ENCODE measurements at regions not wholly inside any gene's neighbourhood (a gene's known extent, or its start where the extent isn't known, plus 50 kb on each side); places are given as distances from the start of the nearest gene placed in this dataset.

DNA sequence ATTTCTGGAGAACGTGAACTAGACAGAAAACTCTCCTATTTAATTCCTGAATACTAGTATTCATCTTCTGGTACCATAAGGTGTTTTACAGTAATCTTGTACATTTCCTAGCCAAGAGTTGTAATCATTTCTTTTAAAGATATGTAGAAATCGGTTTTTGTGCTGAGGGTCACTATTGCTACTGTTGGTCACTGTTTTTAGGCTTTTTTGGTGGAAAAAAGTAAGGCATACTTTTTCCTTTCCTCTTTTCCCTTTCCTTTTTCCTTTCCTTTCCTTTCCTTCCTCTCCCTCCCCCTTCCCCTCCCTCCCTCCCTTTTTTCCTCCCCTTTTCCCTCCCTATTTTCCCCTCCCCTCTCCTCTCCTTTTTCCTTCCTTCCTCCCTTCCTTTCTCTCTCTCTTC, 706.4 kb upstream of the GOT2 start:
- Histone ChIP-seq H3K27ac (ENCODE audit: low read length) (no peak overlapping the region), H4K20me1 (ENCODE audit: insufficient read depth) (no peaks in the 10 kb centered on the region), H2AFZ (ENCODE audit: low read depth, low read length) (no peak overlapping the region), H3K9ac (ENCODE audit: low read length) (no peak overlapping the region), H3K9me3 (ENCODE audit: low read length) (no peaks in the 10 kb centered on the region), H3K79me2 (replicated peaks; ENCODE audit: insufficient read depth, low read length) (no peaks in the 10 kb centered on the region), H3K9me2 (ENCODE audit: insufficient read depth, low read length) (no peaks in the 10 kb centered on the region), H3K4me2 (ENCODE audit: low read length) (no peak overlapping the region), H3K4me3 (ENCODE audit: low read length) (no peak overlapping the region), H3F3A (ENCODE audit: insufficient read depth, low read length, poor library complexity, severe bottlenecking) (no peaks in the 10 kb centered on the region), H3K27me3 (ENCODE audit: insufficient read depth, low read depth, low read length) (no peaks in the 10 kb centered on the region), H3K36me3 (ENCODE audit: insufficient read depth, low read length) (no peaks in the 10 kb centered on the region)
- TF ChIP-seq POLR2AphosphoS5 (IDR thresholded peaks at IDR 0.05) (no peak), TAF1 (IDR thresholded peaks at IDR 0.05; ENCODE audit: low read depth) (no peak), RAD21 (conservative IDR thresholded peaks at IDR 0.05) (no peak)
- TF ChIP-seq, protein P1, sequence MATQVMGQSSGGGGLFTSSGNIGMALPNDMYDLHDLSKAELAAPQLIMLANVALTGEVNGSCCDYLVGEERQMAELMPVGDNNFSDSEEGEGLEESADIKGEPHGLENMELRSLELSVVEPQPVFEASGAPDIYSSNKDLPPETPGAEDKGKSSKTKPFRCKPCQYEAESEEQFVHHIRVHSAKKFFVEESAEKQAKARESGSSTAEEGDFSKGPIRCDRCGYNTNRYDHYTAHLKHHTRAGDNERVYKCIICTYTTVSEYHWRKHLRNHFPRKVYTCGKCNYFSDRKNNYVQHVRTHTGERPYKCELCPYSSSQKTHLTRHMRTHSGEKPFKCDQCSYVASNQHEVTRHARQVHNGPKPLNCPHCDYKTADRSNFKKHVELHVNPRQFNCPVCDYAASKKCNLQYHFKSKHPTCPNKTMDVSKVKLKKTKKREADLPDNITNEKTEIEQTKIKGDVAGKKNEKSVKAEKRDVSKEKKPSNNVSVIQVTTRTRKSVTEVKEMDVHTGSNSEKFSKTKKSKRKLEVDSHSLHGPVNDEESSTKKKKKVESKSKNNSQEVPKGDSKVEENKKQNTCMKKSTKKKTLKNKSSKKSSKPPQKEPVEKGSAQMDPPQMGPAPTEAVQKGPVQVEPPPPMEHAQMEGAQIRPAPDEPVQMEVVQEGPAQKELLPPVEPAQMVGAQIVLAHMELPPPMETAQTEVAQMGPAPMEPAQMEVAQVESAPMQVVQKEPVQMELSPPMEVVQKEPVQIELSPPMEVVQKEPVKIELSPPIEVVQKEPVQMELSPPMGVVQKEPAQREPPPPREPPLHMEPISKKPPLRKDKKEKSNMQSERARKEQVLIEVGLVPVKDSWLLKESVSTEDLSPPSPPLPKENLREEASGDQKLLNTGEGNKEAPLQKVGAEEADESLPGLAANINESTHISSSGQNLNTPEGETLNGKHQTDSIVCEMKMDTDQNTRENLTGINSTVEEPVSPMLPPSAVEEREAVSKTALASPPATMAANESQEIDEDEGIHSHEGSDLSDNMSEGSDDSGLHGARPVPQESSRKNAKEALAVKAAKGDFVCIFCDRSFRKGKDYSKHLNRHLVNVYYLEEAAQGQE (IDR thresholded peaks at IDR 0.05; ENCODE audit: borderline replicate concordance), result no peak

DNA sequence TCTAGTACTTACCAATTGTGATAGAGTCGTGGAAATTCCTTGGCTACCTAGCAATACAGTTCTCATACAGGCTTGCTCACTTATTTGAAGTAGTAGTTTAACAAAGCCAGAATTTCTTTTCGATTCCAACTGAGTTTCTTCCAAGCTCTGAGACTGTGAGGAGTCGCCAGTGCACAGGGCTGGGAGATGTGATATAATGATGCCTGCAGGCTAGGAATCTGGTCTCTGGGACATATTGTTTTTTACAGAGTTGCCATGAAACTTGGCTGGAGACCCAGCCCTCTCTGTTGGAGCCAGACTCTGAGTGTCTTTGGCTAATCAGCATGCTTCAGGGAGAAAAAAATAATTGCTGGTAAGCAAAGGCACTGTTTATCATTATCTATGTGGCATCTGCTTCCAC, 698.8 kb upstream of the GOT2 start:
- TF ChIP-seq RAD21 (conservative IDR thresholded peaks at IDR 0.05) (no peak), EZH2 (IDR thresholded peaks at IDR 0.05; ENCODE audit: borderline replicate concordance, insufficient read depth, low read length, poor library complexity, severe bottlenecking) (no peak), MXI1 (conservative IDR thresholded peaks at IDR 0.05; ENCODE audit: poor library complexity, severe bottlenecking) (no peak), EP300 (conservative IDR thresholded peaks at IDR 0.05; ENCODE audit: poor library complexity, severe bottlenecking) (no peak), TAF1 (IDR thresholded peaks at IDR 0.05; ENCODE audit: low read depth) (no peak), POLR2AphosphoS5 (IDR thresholded peaks at IDR 0.05) (no peak), SMC3 (conservative IDR thresholded peaks at IDR 0.05; ENCODE audit: poor library complexity) (no peak)
- TF ChIP-seq, protein P2, sequence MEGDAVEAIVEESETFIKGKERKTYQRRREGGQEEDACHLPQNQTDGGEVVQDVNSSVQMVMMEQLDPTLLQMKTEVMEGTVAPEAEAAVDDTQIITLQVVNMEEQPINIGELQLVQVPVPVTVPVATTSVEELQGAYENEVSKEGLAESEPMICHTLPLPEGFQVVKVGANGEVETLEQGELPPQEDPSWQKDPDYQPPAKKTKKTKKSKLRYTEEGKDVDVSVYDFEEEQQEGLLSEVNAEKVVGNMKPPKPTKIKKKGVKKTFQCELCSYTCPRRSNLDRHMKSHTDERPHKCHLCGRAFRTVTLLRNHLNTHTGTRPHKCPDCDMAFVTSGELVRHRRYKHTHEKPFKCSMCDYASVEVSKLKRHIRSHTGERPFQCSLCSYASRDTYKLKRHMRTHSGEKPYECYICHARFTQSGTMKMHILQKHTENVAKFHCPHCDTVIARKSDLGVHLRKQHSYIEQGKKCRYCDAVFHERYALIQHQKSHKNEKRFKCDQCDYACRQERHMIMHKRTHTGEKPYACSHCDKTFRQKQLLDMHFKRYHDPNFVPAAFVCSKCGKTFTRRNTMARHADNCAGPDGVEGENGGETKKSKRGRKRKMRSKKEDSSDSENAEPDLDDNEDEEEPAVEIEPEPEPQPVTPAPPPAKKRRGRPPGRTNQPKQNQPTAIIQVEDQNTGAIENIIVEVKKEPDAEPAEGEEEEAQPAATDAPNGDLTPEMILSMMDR (IDR thresholded peaks at IDR 0.05; ENCODE audit: poor library complexity, severe bottlenecking), result no peak
- TF ChIP-seq, protein P1 (IDR thresholded peaks at IDR 0.05; ENCODE audit: borderline replicate concordance), result no peak
- Histone ChIP-seq H4K20me1 (ENCODE audit: insufficient read depth) (no peaks in the 10 kb centered on the region), H3K9ac (ENCODE audit: low read length) (no peak overlapping the region), H3K27me3 (ENCODE audit: insufficient read depth, low read depth, low read length) (no peaks in the 10 kb centered on the region), H3K9me2 (ENCODE audit: insufficient read depth, low read length) (no peaks in the 10 kb centered on the region), H3K4me3 (ENCODE audit: low read length) (no peak overlapping the region), H3K9me3 (ENCODE audit: low read length) (no peaks in the 10 kb centered on the region), H2AFZ (ENCODE audit: low read depth, low read length) (no peak overlapping the region), H3F3A (ENCODE audit: insufficient read depth, low read length, poor library complexity, severe bottlenecking) (no peaks in the 10 kb centered on the region), H3K4me2 (ENCODE audit: low read length) (no peak overlapping the region), H3K27ac (ENCODE audit: low read length) (no peak overlapping the region), H3K36me3 (ENCODE audit: insufficient read depth, low read length) (no peaks in the 10 kb centered on the region), H3K79me2 (replicated peaks; ENCODE audit: insufficient read depth, low read length) (no peaks in the 10 kb centered on the region)

Data from neural cell (in vitro differentiated cells).